Suppressor macrophage treated with lipopolysaccharide for 1 hour (primary cell): ENCODE measurements at regions not wholly inside any gene's neighbourhood (a gene's known extent, or its start where the extent isn't known, plus 50 kb on each side); places are given as distances from the start of the nearest gene placed in this dataset.

Experiments used
- DNase-seq, 3 donors: peaks; one replicate each; pipeline ENCODE4 v3.0.0-alpha.2; 2020 to 2022

DNA sequence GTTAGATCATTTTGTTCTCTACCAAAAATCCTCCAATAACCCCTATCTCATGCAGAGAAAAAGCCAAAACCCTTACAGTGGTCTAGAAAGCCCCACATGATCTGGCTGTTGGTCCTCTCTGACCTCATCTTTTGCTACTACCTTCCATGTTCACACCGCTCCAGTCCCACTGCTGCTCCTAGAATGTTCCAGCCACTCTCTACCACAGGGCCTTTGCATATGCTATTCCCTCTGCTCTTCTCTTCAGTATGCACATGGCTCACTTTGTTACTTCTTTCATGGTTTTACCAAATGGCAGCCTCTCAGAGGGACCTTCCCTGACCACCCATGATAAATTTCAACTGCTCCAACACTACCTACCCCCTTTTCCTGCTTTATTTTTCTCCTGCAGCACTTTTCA, 193.5 kb upstream of the CCDC150 start:
- DNase-seq, result no peak

GRCh38 chr2:196448407-196449079, 191.0 kb upstream of the CCDC150 start:
- no peak for DNase-seq

GRCh38 chr2:196449083-196449482, 190.4 kb upstream of the CCDC150 start:
- DNase-seq, result no peak

DNA sequence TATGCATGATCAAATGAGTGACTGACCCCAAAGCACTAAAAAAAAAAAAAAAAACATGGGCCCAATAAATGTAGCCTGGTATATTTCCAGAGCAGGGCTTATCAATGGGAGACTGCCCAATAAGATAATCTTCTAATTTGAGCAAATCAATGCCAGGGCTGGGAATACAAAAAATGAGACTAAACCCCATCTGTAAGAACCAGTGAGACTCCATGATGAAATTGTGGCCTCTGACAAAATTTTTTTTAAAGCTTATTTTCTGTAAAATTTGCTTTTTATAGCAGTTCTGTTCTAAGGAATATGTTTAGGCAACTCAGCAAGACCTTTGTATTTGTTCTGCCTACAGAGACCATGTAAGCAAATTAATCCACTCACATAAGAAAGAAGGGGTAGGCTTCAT, 186.8 kb upstream of the CCDC150 start:
- no peak for DNase-seq

GRCh38 chr2:196453613-196454047, 185.9 kb upstream of the CCDC150 start:
- DNase-seq, result peak; percentile 41 to 53 (median 46)

- DNase-seq, result no peak
These were observed 185.0 kb upstream of the CCDC150 start for GRCh38 chr2:196454492-196454891.

DNA sequence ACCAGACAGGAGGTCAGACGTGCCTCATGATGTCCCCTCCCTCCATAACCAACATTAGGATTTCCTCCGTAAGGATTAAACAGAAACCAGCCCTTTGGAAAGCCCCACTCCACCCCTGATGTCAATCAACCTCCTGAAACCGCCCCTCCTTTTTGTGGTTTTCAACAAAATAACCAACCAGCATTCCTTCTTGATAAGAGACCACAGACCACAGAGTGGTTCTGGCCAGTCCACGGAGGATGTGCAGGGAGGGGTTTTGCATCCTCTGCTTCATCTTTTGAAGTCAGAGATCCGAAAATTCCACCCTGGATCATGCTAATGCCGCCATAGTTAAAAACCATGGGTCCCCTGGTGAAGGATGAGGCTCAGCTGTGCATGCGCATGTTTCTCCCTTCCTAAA, 180.0 kb upstream of the CCDC150 start:
- peak in 1 of 3 donors; percentile 9 for DNase-seq

GRCh38 chr2:196463706-196464105, 175.8 kb upstream of the CCDC150 start:
- DNase-seq, result no peak

- no peak for DNase-seq
These were observed 175.2 kb upstream of the CCDC150 start for GRCh38 chr2:196464311-196464710.

- DNase-seq, result no peak
These were observed 172.9 kb upstream of the CCDC150 start for GRCh38 chr2:196466581-196466980.

- DNase-seq, result peak in 2 of 3 donors; percentile 3 to 5
These were observed 171.1 kb upstream of the CCDC150 start for GRCh38 chr2:196468394-196468793.

DNA sequence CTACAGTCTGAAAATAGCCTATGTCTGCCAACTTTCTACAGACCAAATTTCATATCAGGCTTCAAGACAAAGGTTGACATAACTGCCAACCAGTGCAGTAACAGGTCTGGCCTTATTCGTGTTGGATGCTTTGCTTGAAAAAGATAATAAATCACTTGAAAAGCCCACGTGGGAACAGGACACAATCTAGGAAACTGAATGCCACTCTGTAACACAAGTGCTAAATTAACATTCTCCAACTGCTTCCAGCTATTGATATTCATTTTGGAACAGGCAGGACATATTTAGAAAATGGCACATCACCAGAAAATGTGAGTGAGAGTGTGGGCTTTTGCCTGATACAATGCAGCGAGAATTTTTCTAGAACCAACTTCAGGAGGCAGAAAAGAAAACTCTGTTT, 165.9 kb upstream of the CCDC150 start:
- DNase-seq, result no peak

GRCh38 chr2:196475611-196476010, 163.9 kb upstream of the CCDC150 start:
- DNase-seq, result no peak

DNA sequence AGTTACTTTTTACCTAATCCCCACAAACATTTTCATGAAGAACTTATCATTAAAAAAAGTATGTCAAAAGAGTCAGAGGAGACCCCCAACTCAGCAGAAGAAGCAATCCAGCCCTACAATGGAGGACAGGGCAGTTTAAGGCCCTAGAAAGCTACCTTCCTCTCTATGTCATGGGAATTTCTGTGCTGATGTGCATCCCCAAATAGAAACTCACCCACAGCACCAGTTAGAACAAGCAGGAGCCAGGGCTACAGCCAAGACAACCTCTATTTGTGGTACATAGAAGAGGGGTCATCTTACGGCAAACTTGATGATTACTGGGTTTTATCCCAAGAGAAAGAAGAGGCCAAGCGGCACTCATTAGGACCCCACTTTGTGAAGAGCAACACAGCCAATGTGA, 160.9 kb upstream of the CCDC150 start:
- DNase-seq, result no peak

DNA sequence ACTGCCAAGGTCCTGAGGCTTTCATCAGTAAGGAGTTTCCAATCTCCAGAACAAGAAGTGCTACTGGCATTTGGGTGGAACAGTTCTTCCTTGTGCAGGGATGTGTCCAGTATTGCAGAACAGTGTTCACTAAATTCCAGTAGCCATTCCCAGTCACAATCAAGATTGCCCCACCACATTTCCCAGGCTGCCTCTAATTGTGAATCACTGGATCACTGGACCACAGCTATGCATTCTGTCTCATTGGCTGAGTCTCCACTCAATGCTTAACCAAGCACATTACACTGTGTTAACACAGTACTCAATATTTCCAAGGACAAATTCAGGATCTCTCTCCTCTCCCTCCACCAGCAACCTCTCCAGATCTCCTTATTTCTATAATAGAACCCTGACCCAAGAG, 160.2 kb upstream of the CCDC150 start:
- DNase-seq, result peak; percentile 5 to 30 (median 13)

DNA sequence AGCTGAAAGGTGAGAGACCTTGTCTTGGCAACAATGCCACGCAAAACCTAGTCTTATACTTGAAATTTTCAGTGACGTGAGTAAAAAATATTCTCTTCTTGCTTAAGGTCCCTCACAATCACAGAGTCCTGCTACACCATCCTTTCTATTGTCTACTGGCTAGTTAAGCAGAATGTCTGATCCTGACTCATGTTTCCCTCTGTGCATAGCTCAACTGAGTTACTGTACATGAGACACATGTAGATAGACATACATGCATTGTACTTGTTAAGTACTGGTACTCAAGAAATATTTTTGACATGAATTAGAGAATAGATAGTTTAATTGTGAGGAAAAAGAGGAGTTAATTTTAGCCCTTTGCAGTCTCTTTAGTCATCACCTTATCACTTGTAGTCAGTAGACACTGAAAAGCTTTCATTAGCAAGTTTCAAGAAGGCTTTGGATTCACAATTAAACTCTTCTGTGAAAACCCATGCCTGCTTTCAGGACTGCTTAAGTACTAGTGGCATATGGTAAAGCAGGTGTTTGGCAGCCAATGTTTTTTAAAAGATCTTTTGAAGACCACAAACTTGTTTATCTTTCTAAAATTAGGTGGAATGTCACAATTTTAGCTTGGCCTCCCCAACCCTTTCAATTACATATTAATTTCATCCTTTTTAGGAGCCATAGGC, 158.7 kb upstream of the CCDC150 start:
- DNase-seq, result no peak

DNA sequence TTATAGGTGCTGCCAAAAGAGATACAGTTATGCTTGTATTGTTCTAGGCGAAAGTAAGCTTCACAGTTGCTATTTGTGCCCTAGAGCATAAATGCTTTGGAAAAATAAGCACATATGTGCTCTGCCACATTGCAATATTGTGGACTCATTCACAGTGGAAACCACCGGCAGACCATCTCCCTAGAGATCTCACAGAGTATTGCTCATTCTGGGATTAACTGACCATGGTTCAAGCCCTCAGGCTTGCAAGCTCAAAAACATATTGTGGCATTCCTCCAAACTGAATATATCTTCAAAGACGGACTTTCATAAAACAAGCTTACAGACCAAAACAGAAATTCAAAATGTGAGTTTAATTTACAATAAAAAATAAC, 158.2 kb upstream of the CCDC150 start:
- no peak for DNase-seq

- DNase-seq, result peak; percentile 33 to 50 (median 33)
These were observed 157.1 kb upstream of the CCDC150 start for GRCh38 chr2:196482119-196483065.

- DNase-seq, result no peak
These were observed 153.4 kb upstream of the CCDC150 start for GRCh38 chr2:196486146-196486545.

- DNase-seq, result no peak
These were observed 152.1 kb upstream of the CCDC150 start for GRCh38 chr2:196487417-196487816.

DNA sequence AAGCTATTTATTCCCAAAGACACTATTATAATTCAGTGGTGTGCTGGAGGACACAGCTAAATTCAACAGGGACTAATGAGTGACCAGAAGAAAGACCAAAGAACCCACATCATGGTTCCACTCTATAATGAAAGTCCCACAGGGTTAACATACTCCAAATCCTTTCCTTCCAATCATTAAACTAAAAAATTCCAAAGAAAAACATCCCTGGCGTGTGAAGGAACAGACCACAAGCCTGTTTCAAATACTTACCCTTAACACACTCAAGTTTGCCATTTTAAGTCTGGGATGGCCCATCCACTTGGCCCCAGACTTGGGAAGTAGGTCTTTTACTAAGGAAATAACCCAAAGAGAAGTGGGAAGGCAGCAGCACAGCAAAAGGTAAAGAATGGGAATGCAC, 150.1 kb upstream of the CCDC150 start:
- DNase-seq, result no peak

DNA sequence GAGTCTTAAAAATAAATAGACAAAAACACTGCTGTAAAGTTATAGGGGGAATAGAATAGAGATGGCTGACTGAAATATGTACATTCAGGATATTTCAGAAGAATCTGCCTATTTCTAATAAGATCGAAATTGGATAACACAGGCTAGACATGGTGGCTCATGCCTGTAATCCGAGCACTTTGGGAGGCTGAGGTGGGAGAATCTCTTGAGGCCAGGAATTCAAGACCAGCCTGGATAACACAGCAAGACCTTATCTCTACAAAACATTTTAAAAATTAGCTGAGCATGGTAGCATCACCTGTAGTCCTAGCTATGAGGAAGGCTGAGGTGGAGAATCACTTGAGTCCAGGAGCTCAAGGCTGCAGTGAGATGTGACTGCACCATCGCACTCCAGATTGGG, 146.6 kb upstream of the CCDC150 start:
- no peak for DNase-seq

DNA sequence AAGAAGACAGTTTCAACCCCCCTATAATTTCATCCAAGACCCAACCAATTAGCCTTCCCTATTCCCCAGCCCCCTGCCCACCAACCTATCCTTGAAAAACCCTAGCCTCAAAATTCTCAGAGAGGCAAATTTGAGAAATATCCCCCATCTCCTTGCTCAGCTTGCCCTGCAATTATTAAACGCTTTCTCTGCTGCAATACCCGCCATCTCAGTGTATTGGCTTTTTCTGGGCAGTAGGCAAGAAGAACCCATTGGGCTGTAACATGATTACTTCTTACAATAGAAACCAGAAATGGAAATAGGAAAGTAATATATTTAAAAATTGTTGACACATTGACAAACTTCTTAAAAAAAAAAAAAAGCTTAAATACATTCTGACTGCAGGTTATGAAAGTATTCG, 140.6 kb upstream of the CCDC150 start:
- DNase-seq, result no peak

DNA sequence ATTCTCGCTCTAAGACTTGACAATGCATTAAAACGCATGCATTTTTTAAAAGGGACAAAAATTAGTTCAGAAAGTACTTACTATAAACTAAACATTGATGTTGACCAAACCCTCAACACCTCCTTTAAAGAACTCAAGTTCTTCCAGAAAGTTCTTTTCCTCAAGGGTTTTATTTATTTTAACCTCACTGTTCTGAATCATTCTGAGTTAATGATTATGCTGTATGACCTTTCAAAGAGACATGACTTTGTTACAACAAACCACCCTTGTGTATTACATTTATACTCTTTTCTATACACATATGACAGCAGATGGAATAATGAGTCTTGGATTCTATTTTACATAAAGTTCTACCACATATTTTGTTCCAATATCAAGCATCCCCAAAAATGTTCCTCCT, 139.8 kb upstream of the CCDC150 start:
- DNase-seq, result no peak
